IMR-90 (cell line): ENCODE measurements at regions not wholly inside any gene's neighbourhood (a gene's known extent, or its start where the extent isn't known, plus 50 kb on each side); places are given as distances from the start of the nearest gene placed in this dataset.

Source experiments
- ATAC-seq: fragments of 200-7000 bp; cut with Tn5 transposase; 2 replicates; pipeline ENCODE4 v1.9.1; 2020; ENCODE audit warnings: low read depth, mild to moderate bottlenecking, moderate library complexity
- BruUV-seq: library from RNA; stranded (reverse); fragments of 400-500 nt; replicated peaks from 2 replicates; lab custom pipeline; 2021; lab: Mats Ljungman, UMichigan
- CTCF ChIA-PET: fragments of 300-600 bp; formaldehyde crosslinking; extraction: SDS; loops from one replicate; lab custom pipeline; 2021; ENCODE audit warnings: antibody characterized with exemption; lab: Yijun Ruan, JAX
- POLR2A ChIA-PET: fragments of 300-600 bp; sonication (Branson Sonifier 250); formaldehyde crosslinking; loops from one replicate; lab custom pipeline; 2022; ENCODE audit warnings: antibody characterized with exemption; ENCODE audit not compliant: unreplicated experiment; lab: Charles Lee
- DNase-seq: peaks from one replicate; pipeline ENCODE4 v3.0.0; 2013
- H2AFZ ChIP-seq: replicated peaks from 2 replicates; pipeline ENCODE3; 2013; ENCODE audit warnings: low read length, mild to moderate bottlenecking; ENCODE audit not compliant: poor library complexity
- H2AK5ac ChIP-seq: 2 replicates; pipeline ENCODE4 v1.6.1; 2013; ENCODE audit warnings: low read depth, low read length, inconsistent platforms
- H2AK9ac ChIP-seq: replicated peaks from 2 replicates; pipeline ENCODE3; 2013; ENCODE audit warnings: mild to moderate bottlenecking, low read depth, low read length, moderate library complexity; ENCODE audit not compliant: poor library complexity
- H2BK120ac ChIP-seq: 2 replicates; pipeline ENCODE4 v1.6.1; 2013; ENCODE audit warnings: low read depth, low read length, inconsistent platforms
- H2BK15ac ChIP-seq: 3 replicates; pipeline ENCODE4 v1.6.1; 2013; ENCODE audit warnings: low read depth, low read length, inconsistent platforms
- H2BK20ac ChIP-seq: 2 replicates; pipeline ENCODE4 v1.6.1; 2013; ENCODE audit warnings: low read depth, mild to moderate bottlenecking, inconsistent platforms, low read length, moderate library complexity
- H2BK5ac ChIP-seq: 2 replicates; pipeline ENCODE4 v1.6.1; 2013; ENCODE audit warnings: mild to moderate bottlenecking, low read depth, low read length, inconsistent platforms; ENCODE audit not compliant: poor library complexity, severe bottlenecking
- H3K14ac ChIP-seq: replicated peaks from 2 replicates; pipeline ENCODE4 v1.6.1; 2013; ENCODE audit warnings: low read depth, low read length, inconsistent platforms
- H3K18ac ChIP-seq: 2 replicates; pipeline ENCODE4 v1.6.1; 2013; ENCODE audit warnings: low read depth, low read length, control low read depth
- H3K23ac ChIP-seq: 2 replicates; pipeline ENCODE4 v1.6.1; 2013; ENCODE audit warnings: low read depth, low read length, inconsistent platforms
- H3K27ac ChIP-seq: 2 replicates; pipeline ENCODE4 v1.5.1; 2013; ENCODE audit warnings: mild to moderate bottlenecking, control low read depth, low read length; ENCODE audit not compliant: insufficient read depth
- H3K27me3 ChIP-seq: 2 replicates; pipeline ENCODE4 v1.6.1; 2013; ENCODE audit warnings: low read length; ENCODE audit not compliant: control insufficient read depth, insufficient read depth
- H3K36me3 ChIP-seq: 2 replicates; pipeline ENCODE4 v1.6.1; 2013; ENCODE audit warnings: low read length, mixed read lengths; ENCODE audit not compliant: control insufficient read depth, insufficient read depth
- H3K4ac ChIP-seq: 2 replicates; pipeline ENCODE4 v1.6.1; 2013; ENCODE audit warnings: low read depth, low read length, inconsistent platforms
- H3K4me1 ChIP-seq: 2 replicates; pipeline ENCODE4 v1.6.1; 2013; ENCODE audit warnings: low read length, mixed read lengths; ENCODE audit not compliant: control insufficient read depth, insufficient read depth
- H3K4me2 ChIP-seq: 2 replicates; pipeline ENCODE4 v1.6.1; 2013; ENCODE audit warnings: low read depth, mild to moderate bottlenecking, control low read depth, low read length, moderate library complexity
- H3K4me3 ChIP-seq: 2 replicates; pipeline ENCODE4 v1.5.1; 2013; ENCODE audit warnings: low read depth, mild to moderate bottlenecking, control low read depth, low read length, moderate library complexity; ENCODE audit not compliant: insufficient read depth
- H3K56ac ChIP-seq: 2 replicates; pipeline ENCODE4 v1.6.1; 2013; ENCODE audit warnings: low read length, inconsistent platforms; ENCODE audit not compliant: insufficient read depth; ENCODE audit errors: extremely low read depth
- H3K79me1 ChIP-seq, 2 experiments: 2 replicates each; pipeline ENCODE4 v1.6.1; 2013; ENCODE audit warnings: low read length in 2 of 2, inconsistent platforms in 1 of 2, low read depth in 1 of 2
- H3K9ac ChIP-seq: 2 replicates; pipeline ENCODE4 v1.6.1; 2013; ENCODE audit warnings: low read depth, low read length, control low read depth
- H3K9me1 ChIP-seq: 2 replicates; pipeline ENCODE4 v1.6.1; 2013; ENCODE audit warnings: low read length, inconsistent platforms; ENCODE audit not compliant: insufficient read depth
- H3K9me3 ChIP-seq: 2 replicates; pipeline ENCODE4 v1.6.1; 2013; ENCODE audit warnings: low read length; ENCODE audit not compliant: control insufficient read depth, insufficient read depth
- H4K20me1 ChIP-seq: 2 replicates; pipeline ENCODE4 v1.6.1; 2013; ENCODE audit warnings: low read length, inconsistent platforms; ENCODE audit not compliant: insufficient read depth
- H4K5ac ChIP-seq: 2 replicates; pipeline ENCODE4 v1.6.1; 2013; ENCODE audit warnings: mild to moderate bottlenecking, low read depth, low read length, control low read depth
- H4K8ac ChIP-seq, 2 experiments: 2 replicates each; pipeline ENCODE4 v1.6.1; 2013; ENCODE audit warnings: low read depth in 2 of 2, low read length in 2 of 2, control low read depth in 1 of 2, inconsistent platforms in 1 of 2
- H4K91ac ChIP-seq: 2 replicates; pipeline ENCODE4 v1.6.1; 2013; ENCODE audit warnings: low read depth, low read length, inconsistent platforms; ENCODE audit not compliant: insufficient read depth
- BHLHE40 ChIP-seq: fragments of 150-350 bp; IDR thresholded peaks from 2 replicates; pipeline ENCODE4 v1.6.1; 2016; ENCODE audit warnings: mild to moderate bottlenecking, low read depth, low read length
- CEBPB ChIP-seq: IDR thresholded peaks from 2 replicates; pipeline ENCODE4 v1.6.1; 2012; ENCODE audit warnings: low read depth, low read length, improper control_type of control experiment
- CHD1 ChIP-seq: IDR thresholded peaks from 2 replicates; pipeline ENCODE4 v1.6.1; 2012; ENCODE audit warnings: low read depth, low read length, improper control_type of control experiment
- FOS ChIP-seq: fragments of 150-350 bp; IDR thresholded peaks from 2 replicates; pipeline ENCODE4 v1.6.1; 2016; ENCODE audit warnings: low read depth, low read length
- MAFK ChIP-seq: IDR thresholded peaks from 2 replicates; pipeline ENCODE4 v1.6.1; 2012; ENCODE audit warnings: low read depth, low read length, improper control_type of control experiment
- MAZ ChIP-seq: IDR thresholded peaks from 2 replicates; pipeline ENCODE4 v1.6.1; 2012; ENCODE audit warnings: low read depth, mild to moderate bottlenecking, low read length, improper control_type of control experiment, moderate library complexity, borderline replicate concordance
- MXI1 ChIP-seq: IDR thresholded peaks from 2 replicates; pipeline ENCODE4 v1.6.1; 2012; ENCODE audit warnings: low read depth, mild to moderate bottlenecking, low read length, moderate library complexity, borderline replicate concordance
- NFE2L2 ChIP-seq: fragments of 150-350 bp; IDR thresholded peaks from 2 replicates; pipeline ENCODE4 v1.6.1; 2016; ENCODE audit warnings: low read depth, mild to moderate bottlenecking, low read length
- POLR2A ChIP-seq: IDR thresholded peaks from 2 replicates; pipeline ENCODE4 v1.6.1; 2012; ENCODE audit warnings: mild to moderate bottlenecking, low read depth, low read length
- RAD21 ChIP-seq: IDR thresholded peaks from 2 replicates; pipeline ENCODE4 v1.6.1; 2012; ENCODE audit warnings: low read length, improper control_type of control experiment
- RCOR1 ChIP-seq: IDR thresholded peaks from 2 replicates; pipeline ENCODE4 v1.6.1; 2012; ENCODE audit warnings: mild to moderate bottlenecking, low read length, improper control_type of control experiment; ENCODE audit not compliant: insufficient replicate concordance
- RFX5 ChIP-seq: IDR thresholded peaks from 2 replicates; pipeline ENCODE4 v1.8.0; 2012; ENCODE audit warnings: low read depth, mild to moderate bottlenecking, low read length, moderate library complexity
- SMC3 ChIP-seq: fragments of 150-350 bp; IDR thresholded peaks from 2 replicates; pipeline ENCODE4 v1.6.1; 2016; ENCODE audit warnings: low read depth, mild to moderate bottlenecking, antibody characterized with exemption, low read length, moderate library complexity
- WGBS, 2 experiments: methylation state at CpG; one replicate each; pipeline versions ENCODE4 v1.1.5 to v1.1.7; 2013; ENCODE audit warnings: missing lambda C conversion rate in 2 of 2; ENCODE audit not compliant: insufficient read length in 1 of 2; ENCODE audit errors: extremely low coverage in 2 of 2; 5-methylcytosine and 5-hydroxymethylcytosine counted together
- dilution Hi-C: fragments of 300-500 bp; cut with HindIII; formaldehyde crosslinking; loops from one replicate; pipeline ENCODE4 v1.14.3; 2018; ENCODE audit warnings: low sequenced_read_pairs; ENCODE audit not compliant: unreplicated experiment
- in situ Hi-C: fragments of 300-500 bp; cut with MboI; formaldehyde crosslinking; loops from 3 replicates; pipeline ENCODE4 v1.14.3; 2019; ENCODE audit warnings: low sequenced_read_pairs, inconsistent platforms, mixed read lengths
- intact Hi-C: fragments of 100-400 bp; cut with micrococcal nuclease; formaldehyde crosslinking; loops from 2 replicates; pipeline ENCODE4 v1.10.0; 2022
- TF ChIP-seq, protein P1 (sequence below): fragments of 150-350 bp; IDR thresholded peaks from 2 replicates; pipeline ENCODE4 v1.6.1; 2016; ENCODE audit warnings: low read depth, mild to moderate bottlenecking, low read length, moderate library complexity, borderline replicate concordance
- TF ChIP-seq, protein P2 (sequence below): conservative IDR thresholded peaks from 2 replicates; pipeline ENCODE4 v1.5.1; 2012; ENCODE audit warnings: mild to moderate bottlenecking, low read depth, low read length, improper control_type of control experiment
- TF ChIP-seq, protein P3 (sequence below): fragments of 150-350 bp; IDR thresholded peaks from 2 replicates; pipeline ENCODE4 v1.6.1; 2017; ENCODE audit warnings: mild to moderate bottlenecking, antibody characterized with exemption, low read length, low read depth

DNA sequence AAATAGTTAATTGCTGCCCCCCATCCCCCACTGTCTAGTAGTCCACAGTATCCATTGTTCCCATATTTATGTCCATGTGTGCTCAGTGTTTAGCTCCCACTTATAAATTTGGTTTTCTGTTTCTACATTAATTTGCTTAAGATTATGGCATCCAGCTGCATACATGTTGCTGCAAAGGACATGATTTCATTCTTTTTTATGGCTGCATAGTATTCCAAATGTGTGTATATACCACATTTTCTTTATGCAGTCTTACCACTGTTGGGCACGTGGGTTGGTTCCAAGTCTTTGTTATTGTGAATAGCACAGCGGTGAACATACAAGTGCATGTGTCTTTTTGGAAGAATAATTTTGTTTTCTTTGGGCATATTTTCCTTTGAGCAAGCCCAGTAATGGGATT, 113.0 kb upstream of the LNX1 start:
- intact Hi-C loops: loop anchor here (5.0 to 10.0 kb wide), 3 partner anchors 127 to 360 kb away; partner anchors contain the start of genes CHIC2 and FIP1L1

More for the DNA sequence above, 113.0 kb upstream of the LNX1 start:
- Histone ChIP-seq H3K56ac (no peak overlapping the region), H2AK5ac (peak overlapping the region; percentile 71), H3K27ac (no peak overlapping the region), H3K4me3 (no peak overlapping the region), H3K14ac (peak overlapping the region; percentile 20; the same call in 1 of the 2 replicates), H4K5ac (no peak overlapping the region), H3K9ac (no peak overlapping the region), H3K23ac (no peak overlapping the region), H3K36me3 (no peaks in the 10 kb centered on the region), H2BK20ac (peak overlapping the region; percentile 67; the same call in 1 of the 2 replicates), H2AK9ac (no peak overlapping the region), H2BK5ac (no peak overlapping the region), H3K9me1 (peaks cover 2% of the 10 kb centered on the region; the same call in 1 of the 2 replicates), H4K20me1 (no peaks in the 10 kb centered on the region), H3K9me3 (no peaks in the 10 kb centered on the region), H3K4ac (peak overlapping the region; percentile 61; the same call in 1 of the 2 replicates), H3K79me1 (no peaks in the 10 kb centered on the region), H3K27me3 (no peaks in the 10 kb centered on the region), H3K4me1 (peaks cover 22% of the 10 kb centered on the region), H2BK15ac (peak overlapping the region; percentile 85; the same call in 2 of the 3 replicates), H3K18ac (no peak overlapping the region), H4K91ac (peak overlapping the region; percentile 38), H4K8ac (peak overlapping the region in 1 of 2 experiments; percentile 28; a peak in 1 of 4 replicates), H2AFZ (no peak overlapping the region), H3K4me2 (no peak overlapping the region), H2BK120ac (peak overlapping the region; percentile 59)
- ChIA-PET POLR2A (no interaction called here), CTCF (no interaction called here)
- no TSS peak for BruUV-seq
- no CpG with 5 or more reads among the region's 2 CpGs for WGBS, 2 experiments
- dilution Hi-C loops (no loop called here), in situ Hi-C loops (loop anchor here (25.0 kb wide), 1 partner anchor 517 kb away; no protein-coding TSS in a partner anchor)
- ATAC-seq (no peak), DNase-seq (no peak)
- no peak for TF ChIP-seq CEBPB
- TF ChIP-seq MXI1: no peak
- TF ChIP-seq RCOR1: no peak
- no peak for TF ChIP-seq RAD21
- no peak for TF ChIP-seq NFE2L2
- TF ChIP-seq, protein P1, sequence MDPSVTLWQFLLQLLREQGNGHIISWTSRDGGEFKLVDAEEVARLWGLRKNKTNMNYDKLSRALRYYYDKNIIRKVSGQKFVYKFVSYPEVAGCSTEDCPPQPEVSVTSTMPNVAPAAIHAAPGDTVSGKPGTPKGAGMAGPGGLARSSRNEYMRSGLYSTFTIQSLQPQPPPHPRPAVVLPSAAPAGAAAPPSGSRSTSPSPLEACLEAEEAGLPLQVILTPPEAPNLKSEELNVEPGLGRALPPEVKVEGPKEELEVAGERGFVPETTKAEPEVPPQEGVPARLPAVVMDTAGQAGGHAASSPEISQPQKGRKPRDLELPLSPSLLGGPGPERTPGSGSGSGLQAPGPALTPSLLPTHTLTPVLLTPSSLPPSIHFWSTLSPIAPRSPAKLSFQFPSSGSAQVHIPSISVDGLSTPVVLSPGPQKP: no peak
- no peak for TF ChIP-seq MAFK
- TF ChIP-seq BHLHE40: no peak
- no peak for TF ChIP-seq FOS
- TF ChIP-seq RFX5: no peak
- TF ChIP-seq, protein P2, sequence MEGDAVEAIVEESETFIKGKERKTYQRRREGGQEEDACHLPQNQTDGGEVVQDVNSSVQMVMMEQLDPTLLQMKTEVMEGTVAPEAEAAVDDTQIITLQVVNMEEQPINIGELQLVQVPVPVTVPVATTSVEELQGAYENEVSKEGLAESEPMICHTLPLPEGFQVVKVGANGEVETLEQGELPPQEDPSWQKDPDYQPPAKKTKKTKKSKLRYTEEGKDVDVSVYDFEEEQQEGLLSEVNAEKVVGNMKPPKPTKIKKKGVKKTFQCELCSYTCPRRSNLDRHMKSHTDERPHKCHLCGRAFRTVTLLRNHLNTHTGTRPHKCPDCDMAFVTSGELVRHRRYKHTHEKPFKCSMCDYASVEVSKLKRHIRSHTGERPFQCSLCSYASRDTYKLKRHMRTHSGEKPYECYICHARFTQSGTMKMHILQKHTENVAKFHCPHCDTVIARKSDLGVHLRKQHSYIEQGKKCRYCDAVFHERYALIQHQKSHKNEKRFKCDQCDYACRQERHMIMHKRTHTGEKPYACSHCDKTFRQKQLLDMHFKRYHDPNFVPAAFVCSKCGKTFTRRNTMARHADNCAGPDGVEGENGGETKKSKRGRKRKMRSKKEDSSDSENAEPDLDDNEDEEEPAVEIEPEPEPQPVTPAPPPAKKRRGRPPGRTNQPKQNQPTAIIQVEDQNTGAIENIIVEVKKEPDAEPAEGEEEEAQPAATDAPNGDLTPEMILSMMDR: no peak
- TF ChIP-seq POLR2A: no peak
- no peak for TF ChIP-seq MAZ
- TF ChIP-seq, protein P3, sequence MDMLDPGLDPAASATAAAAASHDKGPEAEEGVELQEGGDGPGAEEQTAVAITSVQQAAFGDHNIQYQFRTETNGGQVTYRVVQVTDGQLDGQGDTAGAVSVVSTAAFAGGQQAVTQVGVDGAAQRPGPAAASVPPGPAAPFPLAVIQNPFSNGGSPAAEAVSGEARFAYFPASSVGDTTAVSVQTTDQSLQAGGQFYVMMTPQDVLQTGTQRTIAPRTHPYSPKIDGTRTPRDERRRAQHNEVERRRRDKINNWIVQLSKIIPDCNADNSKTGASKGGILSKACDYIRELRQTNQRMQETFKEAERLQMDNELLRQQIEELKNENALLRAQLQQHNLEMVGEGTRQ: no peak
- TF ChIP-seq SMC3: no peak
- TF ChIP-seq CHD1: no peak
